Smooth muscle cell (in vitro differentiated cells): ENCODE measurements at regions not wholly inside any gene's neighbourhood (a gene's known extent, or its start where the extent isn't known, plus 50 kb on each side); places are given as distances from the start of the nearest gene placed in this dataset.

Experiments
- DNase-seq: peaks from one replicate; lab custom pipeline; 2025; ENCODE audit not compliant: unreplicated experiment; lab: John Stamatoyannopoulos, UW
- H2AFZ ChIP-seq: fragments of 200-600 bp; sonication (generic); 2 replicates; pipeline ENCODE4 v1.6.0; 2016; ENCODE audit warnings: antibody characterized with exemption, low read depth, mild to moderate bottlenecking
- H3F3A ChIP-seq: fragments of 200-600 bp; sonication (generic); 2 replicates; pipeline ENCODE4 v1.6.0; 2017; ENCODE audit warnings: antibody characterized with exemption, low read depth
- H3K27ac ChIP-seq: fragments of 200-600 bp; sonication (generic); 2 replicates; pipeline ENCODE4 v1.5.1; 2016; ENCODE audit warnings: low read depth, mild to moderate bottlenecking
- H3K27me3 ChIP-seq: fragments of 200-600 bp; sonication (generic); 2 replicates; pipeline ENCODE4 v1.6.1; 2016; ENCODE audit warnings: low read depth, mild to moderate bottlenecking
- H3K36me3 ChIP-seq: fragments of 200-600 bp; sonication (generic); 2 replicates; pipeline ENCODE4 v1.5.1; 2016; ENCODE audit warnings: low read depth
- H3K4me1 ChIP-seq: fragments of 200-600 bp; sonication (generic); 2 replicates; pipeline ENCODE4 v1.5.1; 2016; ENCODE audit warnings: low read depth
- H3K4me2 ChIP-seq: fragments of 200-600 bp; sonication (generic); 2 replicates; pipeline ENCODE4 v1.6.0; 2016; ENCODE audit warnings: mild to moderate bottlenecking
- H3K4me3 ChIP-seq: fragments of 200-600 bp; sonication (generic); 2 replicates; pipeline ENCODE4 v1.5.1; 2016; ENCODE audit warnings: mild to moderate bottlenecking
- H3K79me2 ChIP-seq: fragments of 200-600 bp; sonication (generic); 2 replicates; pipeline ENCODE4 v1.6.0; 2016; ENCODE audit warnings: low read depth, mild to moderate bottlenecking
- H3K9ac ChIP-seq: fragments of 200-600 bp; sonication (generic); 2 replicates; pipeline ENCODE4 v1.6.0; 2016; ENCODE audit warnings: low read depth
- H3K9me3 ChIP-seq: fragments of 200-600 bp; sonication (generic); replicated peaks from 2 replicates; pipeline ENCODE4 v1.5.1; 2016; ENCODE audit warnings: low read depth
- H4K20me1 ChIP-seq: fragments of 200-600 bp; sonication (generic); 2 replicates; pipeline ENCODE4 v1.6.0; 2016; ENCODE audit warnings: low read depth
- CTCF ChIP-seq: fragments of 200-600 bp; sonication (generic); IDR thresholded peaks from 2 replicates; pipeline ENCODE4 v1.5.1; 2017; ENCODE audit warnings: borderline replicate concordance, mild to moderate bottlenecking, antibody characterized with exemption; ENCODE audit not compliant: insufficient read depth, poor library complexity, severe bottlenecking
- WGBS: methylation state at CpG from one replicate; pipeline ENCODE4 v1.1.7; 2016; ENCODE audit warnings: low lambda C conversion rate; 5-methylcytosine and 5-hydroxymethylcytosine counted together

- no peak for DNase-seq
- no peak overlapping the region for H3K4me3 ChIP-seq
- no peaks in the 10 kb centered on the region for H3F3A ChIP-seq
- peaks cover 4% of the 10 kb centered on the region for H3K27me3 ChIP-seq
- no peaks in the 10 kb centered on the region for H4K20me1 ChIP-seq
- H3K36me3 ChIP-seq = no peaks in the 10 kb centered on the region
- WGBS = 91% methylated on average over 4 of the region's 4 CpGs
- no peaks in the 10 kb centered on the region for H3K79me2 ChIP-seq
- H3K27ac ChIP-seq = no peak overlapping the region
- no peak overlapping the region for H3K4me2 ChIP-seq
- H3K9me3 ChIP-seq = no peaks in the 10 kb centered on the region
- TF ChIP-seq CTCF = no peak
- H3K4me1 ChIP-seq = no peaks in the 10 kb centered on the region
- no peak overlapping the region for H3K9ac ChIP-seq
- H2AFZ ChIP-seq = no peak overlapping the region
Observed at GRCh38 chr1:217027403-217028080, 304.3 kb upstream of the ESRRG start.

- H3K4me3 ChIP-seq = no peak overlapping the region
- DNase-seq = no peak
- H3K27me3 ChIP-seq = peaks cover 7% of the 10 kb centered on the region
- H3K9me3 ChIP-seq = no peaks in the 10 kb centered on the region
- no peak overlapping the region for H2AFZ ChIP-seq
- 83% methylated on average over 2 of the region's 2 CpGs for WGBS
- TF ChIP-seq CTCF = no peak
- H3K36me3 ChIP-seq = no peaks in the 10 kb centered on the region
- no peak overlapping the region for H3K27ac ChIP-seq
- H3K79me2 ChIP-seq = no peaks in the 10 kb centered on the region
- H3K4me1 ChIP-seq = no peaks in the 10 kb centered on the region
- H3K9ac ChIP-seq = no peak overlapping the region
- H4K20me1 ChIP-seq = no peaks in the 10 kb centered on the region
- no peak overlapping the region for H3K4me2 ChIP-seq
- no peaks in the 10 kb centered on the region for H3F3A ChIP-seq
Observed at GRCh38 chr1:217026531-217026930, 303.3 kb upstream of the ESRRG start.

DNA sequence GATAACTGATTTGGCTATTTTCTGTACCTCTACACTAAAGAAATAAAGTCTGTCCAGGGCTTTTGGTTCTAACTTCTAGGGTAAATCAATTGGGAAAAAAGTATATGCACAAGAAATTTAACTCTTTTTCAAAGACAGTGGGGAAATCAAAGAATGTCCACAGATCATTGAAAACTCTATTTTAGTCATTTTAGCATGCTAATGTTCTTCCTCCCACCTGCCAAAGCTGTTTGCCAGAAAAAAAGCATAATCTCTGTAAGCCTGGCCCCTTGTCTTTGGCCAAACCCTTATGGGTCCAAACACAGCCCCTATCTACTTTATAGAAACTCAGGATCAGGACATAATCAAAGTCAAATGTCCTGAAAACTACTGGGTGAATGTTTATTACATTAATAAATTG lies 302.2 kb upstream of the ESRRG start:
- Histone ChIP-seq H3K4me1 (no peaks in the 10 kb centered on the region), H3K36me3 (no peaks in the 10 kb centered on the region), H3K79me2 (no peaks in the 10 kb centered on the region), H4K20me1 (no peaks in the 10 kb centered on the region), H3K9me3 (no peaks in the 10 kb centered on the region), H3K9ac (no peak overlapping the region), H3F3A (no peaks in the 10 kb centered on the region), H3K4me2 (no peak overlapping the region), H3K4me3 (no peak overlapping the region), H3K27me3 (peaks cover 7% of the 10 kb centered on the region), H3K27ac (no peak overlapping the region), H2AFZ (no peak overlapping the region)
- DNase-seq = no peak
- TF ChIP-seq CTCF = no peak

- Histone ChIP-seq H4K20me1 (no peaks in the 10 kb centered on the region), H3K9ac (no peak overlapping the region), H3K27me3 (peaks cover 7% of the 10 kb centered on the region), H3K9me3 (no peaks in the 10 kb centered on the region), H3K27ac (no peak overlapping the region), H2AFZ (no peak overlapping the region), H3K79me2 (no peaks in the 10 kb centered on the region), H3K4me2 (no peak overlapping the region), H3K36me3 (no peaks in the 10 kb centered on the region), H3F3A (no peaks in the 10 kb centered on the region), H3K4me3 (no peak overlapping the region), H3K4me1 (no peaks in the 10 kb centered on the region)
- no peak for DNase-seq
- 86% methylated on average over 4 of the region's 4 CpGs for WGBS
- no peak for TF ChIP-seq CTCF
Observed at GRCh38 chr1:217024911-217025310, 301.7 kb upstream of the ESRRG start.
